Testis (tissue), 2 donors: ENCODE measurements at regions not wholly inside any gene's neighbourhood (a gene's known extent, or its start where the extent isn't known, plus 50 kb on each side); places are given as distances from the start of the nearest gene placed in this dataset.

ENCODE experiments used
- POLR2A ChIP-seq: fragments of 450-650 bp; IDR thresholded peaks from one replicate; pipeline ENCODE4 v1.6.1; 2017; ENCODE audit warnings: antibody characterized with exemption, mild to moderate bottlenecking, moderate library complexity
- TF ChIP-seq, protein P1 (sequence below), 3 experiments: fragments of 450-650 bp in 2 of 3; fragments of 200-600 bp in 1 of 3; sonication (generic) in 1 of 3; IDR thresholded peaks; one replicate each; pipeline ENCODE4 v1.5.1; 2016 to 2019; ENCODE audit warnings: antibody characterized with exemption in 3 of 3, mild to moderate bottlenecking in 2 of 3, moderate library complexity in 1 of 3

- TF ChIP-seq, protein P1, sequence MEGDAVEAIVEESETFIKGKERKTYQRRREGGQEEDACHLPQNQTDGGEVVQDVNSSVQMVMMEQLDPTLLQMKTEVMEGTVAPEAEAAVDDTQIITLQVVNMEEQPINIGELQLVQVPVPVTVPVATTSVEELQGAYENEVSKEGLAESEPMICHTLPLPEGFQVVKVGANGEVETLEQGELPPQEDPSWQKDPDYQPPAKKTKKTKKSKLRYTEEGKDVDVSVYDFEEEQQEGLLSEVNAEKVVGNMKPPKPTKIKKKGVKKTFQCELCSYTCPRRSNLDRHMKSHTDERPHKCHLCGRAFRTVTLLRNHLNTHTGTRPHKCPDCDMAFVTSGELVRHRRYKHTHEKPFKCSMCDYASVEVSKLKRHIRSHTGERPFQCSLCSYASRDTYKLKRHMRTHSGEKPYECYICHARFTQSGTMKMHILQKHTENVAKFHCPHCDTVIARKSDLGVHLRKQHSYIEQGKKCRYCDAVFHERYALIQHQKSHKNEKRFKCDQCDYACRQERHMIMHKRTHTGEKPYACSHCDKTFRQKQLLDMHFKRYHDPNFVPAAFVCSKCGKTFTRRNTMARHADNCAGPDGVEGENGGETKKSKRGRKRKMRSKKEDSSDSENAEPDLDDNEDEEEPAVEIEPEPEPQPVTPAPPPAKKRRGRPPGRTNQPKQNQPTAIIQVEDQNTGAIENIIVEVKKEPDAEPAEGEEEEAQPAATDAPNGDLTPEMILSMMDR (IDR thresholded peaks at IDR 0.05), result no peak
- no peak for TF ChIP-seq POLR2A
These were observed 715.8 kb upstream of the LRRC4C start for GRCh38 chr11:42175203-42175602.
